ENCODE measurements at regions not wholly inside any gene's neighbourhood (a gene's known extent, or its start where the extent isn't known, plus 50 kb on each side); places are given as distances from the start of the nearest gene placed in this dataset.

DNA sequence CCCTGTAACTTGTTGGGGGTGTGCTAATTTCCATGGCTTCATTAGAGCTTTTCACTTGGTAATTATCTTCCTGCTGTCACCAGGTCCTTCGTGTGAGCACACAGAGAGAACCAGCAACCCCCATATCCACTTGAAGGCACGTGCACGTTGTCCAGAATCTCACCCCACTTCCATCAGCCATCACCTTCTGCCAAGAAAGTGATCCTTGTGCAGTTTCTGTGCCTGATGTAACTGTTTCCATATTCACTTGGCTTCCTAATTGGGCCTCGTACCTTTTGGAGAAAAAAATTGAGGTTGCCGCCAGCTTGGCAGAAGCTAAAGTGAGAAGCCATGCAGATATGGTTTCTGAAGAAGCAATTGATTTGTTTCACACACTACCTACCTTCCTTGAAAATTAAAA, 153.7 kb upstream of the TSHZ2 start:
- H3K9ac ChIP-seq (ENCODE audit: low read length) = no peak overlapping the region
- H2AFZ ChIP-seq (ENCODE audit: low read depth, low read length, poor library complexity, severe bottlenecking) = no peak overlapping the region
- H3K9me3 ChIP-seq (ENCODE audit: control insufficient read depth in 1 of 2, insufficient read depth in 1 of 2, low read depth in 1 of 2, low read length in 2 of 2) = peaks cover 4 to 7% of the 10 kb centered on the region in 2 experiments; a peak in 3 of 4 replicates
- no peak for DNase-seq (ENCODE audit: low read depth, low spot score)
- no TSS peak for BruUV-seq (replicated peaks)
- no peak overlapping the region for H3K4me2 ChIP-seq (ENCODE audit: low read length)
- intact Hi-C loops (cut with micrococcal nuclease) = no loop called here
- POLR2A ChIA-PET = no interaction called here
- RAD21 ChIA-PET (ENCODE audit: low non-redundant PET in 1 of 2, low total read pairs in 2 of 2, uncharacterized antibody in 2 of 2, unreplicated experiment in 2 of 2) = no interaction called here
- H3K9me2 ChIP-seq (ENCODE audit: insufficient read depth) = no peaks in the 10 kb centered on the region
- no peak for ATAC-seq
- H3K27ac ChIP-seq (ENCODE audit: low read depth, low read length) = no peak overlapping the region
- H3K36me3 ChIP-seq (ENCODE audit: control insufficient read depth in 1 of 2, insufficient read depth in 2 of 2, low read length in 2 of 2) = no peaks in the 10 kb centered on the region; a peak in 1 of 4 replicates
- no peaks in the 10 kb centered on the region for H3K27me3 ChIP-seq (ENCODE audit: insufficient read depth, low read length)
- no peak for TF ChIP-seq EZH2phosphoT487 (IDR thresholded peaks at IDR 0.05; ENCODE audit: borderline replicate concordance)
- no peak for TF ChIP-seq ATF3 (IDR thresholded peaks at IDR 0.05)
- TF ChIP-seq ZNF274 (IDR thresholded peaks at IDR 0.05; ENCODE audit: low read depth, low read length) = no peak
- no peak for TF ChIP-seq TCF7L2 (IDR thresholded peaks at IDR 0.05; ENCODE audit: borderline replicate concordance, extremely low read depth, insufficient read depth, insufficient read length)
- no peak for TF ChIP-seq YY1 (IDR thresholded peaks at IDR 0.05; ENCODE audit: extremely low read depth, insufficient replicate concordance, low read depth, low read length)
- no peak for TF ChIP-seq FOSL1 (IDR thresholded peaks at IDR 0.05; ENCODE audit: low read depth)
- no peak for TF ChIP-seq SP1 (IDR thresholded peaks at IDR 0.05; ENCODE audit: low read depth)
- TF ChIP-seq ELF1 (IDR thresholded peaks at IDR 0.05; ENCODE audit: borderline replicate concordance, low read depth) = no peak
- TF ChIP-seq EGR1 (IDR thresholded peaks at IDR 0.05; ENCODE audit: low read depth) = no peak
- no peak for TF ChIP-seq POLR2AphosphoS5 (IDR thresholded peaks at IDR 0.05; ENCODE audit: low read depth, low read length)
- TF ChIP-seq ZFX (IDR thresholded peaks at IDR 0.05) = no peak
- TF ChIP-seq REST (IDR thresholded peaks at IDR 0.05; ENCODE audit: low read depth) = no peak
- no peak for TF ChIP-seq CEBPB (IDR thresholded peaks at IDR 0.05; ENCODE audit: low read depth)
- TF ChIP-seq CBX3 (IDR thresholded peaks at IDR 0.05; ENCODE audit: low read depth) = no peak
- no peak for TF ChIP-seq POLR2A (IDR thresholded peaks at IDR 0.05; ENCODE audit: borderline replicate concordance, extremely low read depth, insufficient read depth, insufficient read length)
- no peak for TF ChIP-seq JUND (IDR thresholded peaks at IDR 0.05)
- no peak for TF ChIP-seq EZH2 (IDR thresholded peaks at IDR 0.05)
- no peaks in the 10 kb centered on the region for H3K4me1 ChIP-seq (ENCODE audit: control insufficient read depth in 1 of 2, insufficient read depth in 2 of 2, low read length in 2 of 2)
- no peaks in the 10 kb centered on the region for H3K79me2 ChIP-seq (ENCODE audit: insufficient read depth, low read length)
- H3K4me3 ChIP-seq (replicated peaks in 1 of 2; ENCODE audit: low read depth in 1 of 2, low read length in 2 of 2) = no peak overlapping the region
- CTCF ChIA-PET = no interaction called here
- H4K20me1 ChIP-seq (ENCODE audit: insufficient read depth) = no peaks in the 10 kb centered on the region

Data from HCT116 (cell line).